GM06990 (cell line): ENCODE measurements at regions not wholly inside any gene's neighbourhood (a gene's known extent, or its start where the extent isn't known, plus 50 kb on each side); places are given as distances from the start of the nearest gene placed in this dataset.

Source experiments
- DNase-seq: peaks from one replicate; pipeline ENCODE4 v3.0.0-alpha.2; 2011; ENCODE audit not compliant: insufficient read length; ENCODE audit errors: extremely low read depth
- H3K27me3 ChIP-seq: replicated peaks from 2 replicates; pipeline ENCODE4 v1.6.0; 2011; ENCODE audit warnings: low read length; ENCODE audit not compliant: control insufficient read depth, insufficient read depth
- H3K36me3 ChIP-seq: 2 replicates; pipeline ENCODE4 v1.5.1; 2011; ENCODE audit warnings: low read length; ENCODE audit not compliant: control insufficient read depth, insufficient read depth
- H3K4me3 ChIP-seq: replicated peaks from 2 replicates; pipeline ENCODE4 v1.5.1; 2011; ENCODE audit warnings: low read depth, mild to moderate bottlenecking, control low read depth, low read length
- TF ChIP-seq, protein P1 (sequence below): IDR thresholded peaks from 2 replicates; pipeline ENCODE4 v1.5.1; 2011; ENCODE audit warnings: low read length, control low read depth, mild to moderate bottlenecking, inconsistent platforms; ENCODE audit not compliant: insufficient read depth, poor library complexity, severe bottlenecking

DNA sequence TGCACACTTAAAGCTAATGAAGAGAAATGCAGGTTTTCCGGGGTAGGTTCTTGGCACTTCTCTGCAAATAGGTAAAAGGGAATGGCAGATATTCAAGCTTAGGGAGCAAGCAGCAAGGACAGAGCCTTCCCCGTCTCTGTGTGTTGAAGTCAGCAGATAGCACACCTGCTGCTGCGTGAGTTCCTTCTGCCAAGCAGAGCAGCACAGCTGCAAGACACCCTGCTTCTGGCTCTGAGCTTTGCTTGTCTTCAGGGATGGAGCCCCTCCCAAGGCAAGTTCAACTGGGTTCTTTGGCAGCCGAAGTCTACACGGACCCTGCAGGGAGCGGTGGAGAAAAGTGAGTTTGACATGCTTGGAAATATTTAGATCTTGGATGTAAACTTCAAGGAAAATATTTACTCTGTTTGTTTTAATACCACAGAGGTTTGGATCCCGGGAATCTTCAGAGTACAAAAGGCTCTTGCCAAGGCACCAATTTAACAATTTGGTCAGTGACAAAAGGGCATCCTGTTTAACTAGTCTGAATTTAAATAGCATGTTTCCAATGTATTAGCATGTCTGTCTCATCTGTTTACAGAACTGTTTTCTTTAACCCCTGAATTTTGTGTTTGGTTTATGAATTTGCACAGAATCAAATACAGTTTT is 113.4 kb upstream of the KCNJ16 start:
- H3K4me3 ChIP-seq: no peak overlapping the region
- no peaks in the 10 kb centered on the region for H3K36me3 ChIP-seq
- DNase-seq: no peak
- H3K27me3 ChIP-seq: no peaks in the 10 kb centered on the region
- TF ChIP-seq, protein P1, sequence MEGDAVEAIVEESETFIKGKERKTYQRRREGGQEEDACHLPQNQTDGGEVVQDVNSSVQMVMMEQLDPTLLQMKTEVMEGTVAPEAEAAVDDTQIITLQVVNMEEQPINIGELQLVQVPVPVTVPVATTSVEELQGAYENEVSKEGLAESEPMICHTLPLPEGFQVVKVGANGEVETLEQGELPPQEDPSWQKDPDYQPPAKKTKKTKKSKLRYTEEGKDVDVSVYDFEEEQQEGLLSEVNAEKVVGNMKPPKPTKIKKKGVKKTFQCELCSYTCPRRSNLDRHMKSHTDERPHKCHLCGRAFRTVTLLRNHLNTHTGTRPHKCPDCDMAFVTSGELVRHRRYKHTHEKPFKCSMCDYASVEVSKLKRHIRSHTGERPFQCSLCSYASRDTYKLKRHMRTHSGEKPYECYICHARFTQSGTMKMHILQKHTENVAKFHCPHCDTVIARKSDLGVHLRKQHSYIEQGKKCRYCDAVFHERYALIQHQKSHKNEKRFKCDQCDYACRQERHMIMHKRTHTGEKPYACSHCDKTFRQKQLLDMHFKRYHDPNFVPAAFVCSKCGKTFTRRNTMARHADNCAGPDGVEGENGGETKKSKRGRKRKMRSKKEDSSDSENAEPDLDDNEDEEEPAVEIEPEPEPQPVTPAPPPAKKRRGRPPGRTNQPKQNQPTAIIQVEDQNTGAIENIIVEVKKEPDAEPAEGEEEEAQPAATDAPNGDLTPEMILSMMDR: no peak

DNA sequence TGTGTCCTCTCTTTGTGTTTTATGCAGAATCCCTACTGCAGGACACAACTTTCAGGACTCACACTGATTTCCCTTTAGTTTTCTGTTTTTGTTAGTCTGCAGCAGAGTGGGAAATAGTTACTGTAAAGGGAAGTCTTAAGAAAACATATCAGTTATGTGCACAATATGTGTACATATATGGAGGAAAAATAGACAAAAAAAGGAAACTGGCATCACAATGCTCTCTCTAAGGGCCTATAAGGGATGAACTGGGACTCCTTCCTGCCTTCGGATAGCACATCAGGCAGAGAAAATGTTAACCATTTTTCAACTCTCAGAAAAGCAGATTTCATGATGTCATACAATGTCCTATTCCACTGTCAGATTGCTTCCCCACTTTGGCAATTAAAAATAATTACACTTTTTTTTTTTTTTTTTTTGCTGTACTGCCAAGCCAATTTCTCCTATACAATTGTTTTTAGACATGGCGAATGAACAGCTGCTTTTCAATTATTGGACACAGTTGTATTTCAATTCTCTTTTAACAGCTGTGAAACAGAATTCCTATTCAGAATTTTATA is 112.5 kb upstream of the KCNJ16 start:
- Histone ChIP-seq H3K36me3 (no peaks in the 10 kb centered on the region), H3K27me3 (no peaks in the 10 kb centered on the region), H3K4me3 (no peak overlapping the region)
- TF ChIP-seq, protein P1: no peak
- no peak for DNase-seq

DNA sequence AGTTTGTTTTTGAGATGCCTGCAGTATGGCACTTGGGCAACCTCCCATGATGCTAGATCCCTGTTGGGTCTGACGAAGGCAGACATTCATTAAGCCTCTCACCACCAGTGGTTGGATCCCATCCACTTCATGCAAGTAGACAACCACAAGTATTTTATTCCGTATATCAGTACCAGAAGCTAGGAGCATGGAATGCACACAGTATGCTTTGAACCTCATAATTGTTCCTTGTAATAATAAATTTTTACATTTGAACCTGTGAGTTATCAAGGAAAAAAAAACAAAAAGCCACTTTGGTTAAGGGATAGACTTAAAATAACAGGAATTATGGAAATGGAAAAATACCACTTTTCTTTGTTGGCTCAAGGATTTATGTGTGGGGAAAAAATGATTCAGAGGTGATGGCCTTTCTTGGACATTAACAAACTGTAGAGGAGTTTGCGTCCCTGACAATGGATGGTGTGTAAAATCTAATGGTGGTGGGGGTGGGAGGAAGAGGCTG is 107.1 kb upstream of the KCNJ16 start:
- Histone ChIP-seq H3K4me3 (no peak overlapping the region), H3K27me3 (no peaks in the 10 kb centered on the region), H3K36me3 (no peaks in the 10 kb centered on the region)
- TF ChIP-seq, protein P1: no peak
- DNase-seq: no peak

DNA sequence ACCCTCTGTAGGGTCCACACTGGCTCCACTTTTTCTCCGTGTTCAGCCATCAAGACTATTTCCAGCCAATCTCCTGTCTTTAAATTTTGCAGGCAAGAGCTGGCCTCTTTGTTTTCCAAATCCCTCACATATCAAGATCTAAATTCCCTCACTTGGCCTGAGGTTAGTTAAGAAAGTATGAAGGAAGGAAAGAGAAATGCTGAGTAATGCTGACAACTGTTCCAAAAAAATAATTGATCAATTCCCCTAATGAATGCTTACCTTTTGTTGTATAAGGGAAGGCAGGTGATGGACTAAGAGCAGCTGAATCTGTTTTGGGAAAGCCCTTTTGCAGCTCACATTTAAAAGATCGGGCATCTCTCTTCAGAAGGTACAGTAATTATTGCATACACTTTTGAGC is 105.1 kb upstream of the KCNJ16 start:
- H3K4me3 ChIP-seq: no peak overlapping the region
- H3K36me3 ChIP-seq: no peaks in the 10 kb centered on the region
- H3K27me3 ChIP-seq: no peaks in the 10 kb centered on the region
- TF ChIP-seq, protein P1: no peak
- no peak for DNase-seq

DNA sequence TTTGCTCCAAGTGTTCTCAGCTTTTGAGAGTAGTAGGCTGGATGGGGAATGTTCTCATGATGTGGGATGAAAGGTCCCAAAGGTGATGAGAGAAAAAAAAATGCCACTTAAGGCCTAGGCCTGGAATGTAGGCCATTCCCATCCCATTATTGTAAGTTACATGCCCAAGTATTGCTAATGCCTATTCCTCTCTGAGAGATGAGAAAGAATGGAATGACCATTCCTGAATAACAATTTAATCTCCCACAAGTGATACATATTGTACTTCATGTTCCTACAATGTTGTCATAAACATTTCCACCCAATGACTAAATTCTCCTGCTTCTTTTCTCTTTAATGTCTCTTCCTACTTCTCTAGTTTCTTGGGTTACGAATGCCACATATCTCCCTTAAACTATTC is 102.8 kb upstream of the KCNJ16 start:
- Histone ChIP-seq H3K36me3 (no peaks in the 10 kb centered on the region), H3K27me3 (no peaks in the 10 kb centered on the region), H3K4me3 (no peak overlapping the region)
- TF ChIP-seq, protein P1: no peak
- no peak for DNase-seq
